ENCODE measurements at regions not wholly inside any gene's neighbourhood (a gene's known extent, or its start where the extent isn't known, plus 50 kb on each side); places are given as distances from the start of the nearest gene placed in this dataset.

DNA sequence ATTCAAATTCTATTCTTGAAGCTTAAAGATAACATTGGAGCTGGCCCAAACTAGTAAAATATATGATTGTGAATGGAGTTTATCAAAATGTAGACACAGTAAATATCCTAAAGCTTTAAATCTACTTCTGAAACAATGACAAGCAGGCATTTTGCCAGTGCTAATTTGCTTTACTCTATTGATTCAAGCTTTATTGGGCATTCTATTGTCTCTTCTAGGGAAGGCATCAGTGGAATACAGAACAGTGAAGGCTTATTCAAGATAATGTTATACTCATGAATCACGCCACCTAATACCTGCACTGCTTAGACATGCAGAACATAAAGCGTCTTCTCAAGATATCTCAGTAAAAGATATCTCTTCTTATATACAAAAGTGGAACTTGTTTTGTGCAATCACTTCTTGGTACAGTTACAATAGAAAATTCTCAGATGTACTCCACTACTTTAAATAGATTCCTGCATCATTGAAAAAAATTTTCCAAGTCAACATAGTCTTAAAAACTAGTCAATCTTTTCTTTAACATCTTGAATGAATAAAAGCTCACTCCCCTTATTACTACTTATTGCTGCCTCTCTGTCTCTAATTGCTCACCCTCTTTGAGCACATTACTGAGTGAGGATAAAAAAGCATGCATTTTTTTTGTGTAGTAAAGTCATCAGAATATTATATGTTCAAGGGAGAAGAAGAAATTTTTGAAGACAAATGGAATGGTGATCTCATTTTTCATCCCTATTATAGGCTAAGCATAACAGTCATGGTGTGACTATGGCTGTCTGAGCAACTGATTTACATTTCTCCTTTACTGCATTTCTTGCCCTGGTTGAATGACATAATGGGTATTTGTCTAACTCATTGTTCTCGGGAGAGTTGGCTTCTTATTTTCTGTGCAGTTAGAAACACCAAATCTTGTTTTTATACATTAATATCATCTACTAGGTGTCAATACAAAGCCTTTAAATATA is 98.0 kb upstream of the E2F7 start:
- Mint-ChIP-seq H3K27ac (no peak overlapping the region), H3K4me3 (no peak overlapping the region), H3K9me3 (peaks cover 0 to 4% of the 10 kb centered on the region in 2 donors), H3K4me1 (no peaks in the 10 kb centered on the region), H3K27me3 (no peaks in the 10 kb centered on the region)
- DNase-seq (no peak), ATAC-seq (no peak)

DNA sequence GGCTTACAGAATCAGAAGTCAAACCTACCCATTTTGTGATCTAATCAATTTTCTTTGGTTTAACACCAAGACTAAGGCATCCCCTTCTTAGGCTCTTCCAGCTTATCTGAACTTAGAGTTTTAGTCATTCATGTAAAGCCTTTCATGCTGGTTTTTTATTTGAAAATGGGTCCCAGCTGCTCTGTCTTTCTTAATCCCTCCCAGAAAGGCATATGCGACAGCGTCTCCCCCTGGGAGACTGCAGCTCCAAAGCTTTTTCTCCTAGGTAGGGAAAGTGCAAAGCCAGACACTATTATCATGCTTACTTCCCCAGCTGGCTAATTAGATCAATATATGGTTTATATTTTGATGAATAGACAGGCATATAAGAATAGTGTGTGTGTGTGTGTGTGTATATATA is 96.6 kb upstream of the E2F7 start:
- no peak overlapping the region for H3K4me3 Mint-ChIP-seq
- H3K4me1 Mint-ChIP-seq: no peaks in the 10 kb centered on the region
- no peak for DNase-seq
- H3K27me3 Mint-ChIP-seq: no peaks in the 10 kb centered on the region
- no peak overlapping the region for H3K27ac Mint-ChIP-seq
- ATAC-seq: no peak
- peaks cover 0 to 4% of the 10 kb centered on the region in 2 donors for H3K9me3 Mint-ChIP-seq

DNA sequence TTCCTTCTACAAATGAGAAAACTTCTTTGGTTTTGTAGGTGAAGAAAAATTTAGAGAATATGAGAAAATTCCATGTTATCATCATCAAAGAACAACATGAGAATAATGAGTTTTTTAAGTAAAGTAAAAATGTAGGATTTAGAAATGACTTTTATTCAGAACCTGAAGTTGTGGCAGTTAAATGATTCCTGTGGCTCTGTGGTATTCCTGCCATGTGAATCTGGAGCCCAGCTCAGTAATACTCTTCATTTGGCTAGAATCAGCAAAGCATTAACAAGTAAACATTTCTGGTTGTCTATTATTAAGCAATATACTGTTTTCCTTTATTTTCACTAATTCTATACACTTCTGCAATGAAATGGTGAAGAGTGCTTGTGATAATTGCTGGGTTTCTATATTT is 95.6 kb upstream of the E2F7 start:
- H3K27me3 Mint-ChIP-seq: no peaks in the 10 kb centered on the region
- DNase-seq (no peak), ATAC-seq (no peak)
- no peak overlapping the region for H3K4me3 Mint-ChIP-seq
- no peak overlapping the region for H3K27ac Mint-ChIP-seq
- H3K4me1 Mint-ChIP-seq: no peaks in the 10 kb centered on the region
- H3K9me3 Mint-ChIP-seq: peaks cover 0 to 4% of the 10 kb centered on the region in 2 donors

DNA sequence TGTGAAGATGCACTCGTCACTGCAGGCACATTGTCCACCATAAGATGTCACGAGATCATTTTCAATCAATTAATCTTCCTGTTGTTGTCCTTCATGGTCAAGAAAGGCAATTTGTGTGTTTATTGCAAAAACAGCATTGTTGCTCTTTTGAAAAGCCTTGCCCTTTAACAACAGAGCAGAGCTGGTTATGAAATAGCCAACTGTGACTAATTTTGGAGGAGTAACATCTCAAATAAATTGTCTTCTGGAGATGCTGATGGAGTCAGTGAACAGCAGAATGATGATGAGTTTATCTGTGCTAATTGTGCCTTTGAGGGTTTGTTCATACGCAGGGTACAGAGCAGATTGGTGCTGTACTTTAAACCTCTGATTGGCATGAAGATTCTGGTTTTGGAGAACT is 88.3 kb upstream of the E2F7 start:
- ATAC-seq (no peak), DNase-seq (no peak)
- Mint-ChIP-seq H3K4me1 (no peaks in the 10 kb centered on the region), H3K27ac (no peak overlapping the region), H3K27me3 (no peaks in the 10 kb centered on the region), H3K9me3 (no peaks in the 10 kb centered on the region), H3K4me3 (no peak overlapping the region)

DNA sequence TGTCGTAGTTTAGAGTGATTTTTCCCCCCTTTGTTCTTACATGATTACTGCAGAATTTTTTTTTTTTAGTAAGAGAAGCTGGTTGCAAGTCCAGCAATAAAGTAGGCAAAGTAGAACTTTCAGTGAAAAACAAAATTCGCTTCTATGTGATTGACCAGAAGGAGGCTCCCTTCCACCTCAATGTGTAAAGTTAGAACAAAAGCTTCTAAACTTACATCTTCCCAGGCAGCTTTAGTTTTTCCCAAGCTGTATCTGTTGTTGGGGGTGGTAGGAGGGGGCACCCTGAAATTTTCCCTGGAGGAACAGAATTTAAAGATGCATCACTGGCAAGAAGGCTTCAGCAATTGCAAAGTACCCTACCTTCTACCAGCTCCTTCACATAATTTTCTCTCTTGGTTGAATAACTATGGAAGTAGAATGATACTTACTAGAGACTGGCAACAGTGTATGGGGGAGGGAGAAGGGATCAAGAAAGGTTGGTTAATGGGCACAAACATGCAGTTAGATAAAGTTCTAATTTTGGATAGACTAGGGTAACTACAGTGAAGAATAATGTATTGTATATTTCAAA is 87.3 kb upstream of the E2F7 start:
- DNase-seq (no peak), ATAC-seq (no peak)
- Mint-ChIP-seq H3K9me3 (no peaks in the 10 kb centered on the region), H3K4me1 (no peaks in the 10 kb centered on the region), H3K27me3 (no peaks in the 10 kb centered on the region), H3K4me3 (no peak overlapping the region), H3K27ac (no peak overlapping the region)

- H3K27ac Mint-ChIP-seq: no peak overlapping the region
- no peaks in the 10 kb centered on the region for H3K9me3 Mint-ChIP-seq
- H3K4me1 Mint-ChIP-seq: no peaks in the 10 kb centered on the region
- no peak for ATAC-seq
- no peak for DNase-seq
- H3K27me3 Mint-ChIP-seq: no peaks in the 10 kb centered on the region
- no peak overlapping the region for H3K4me3 Mint-ChIP-seq
Observed at GRCh38 chr12:77151030-77151429, 85.7 kb upstream of the E2F7 start.

DNA sequence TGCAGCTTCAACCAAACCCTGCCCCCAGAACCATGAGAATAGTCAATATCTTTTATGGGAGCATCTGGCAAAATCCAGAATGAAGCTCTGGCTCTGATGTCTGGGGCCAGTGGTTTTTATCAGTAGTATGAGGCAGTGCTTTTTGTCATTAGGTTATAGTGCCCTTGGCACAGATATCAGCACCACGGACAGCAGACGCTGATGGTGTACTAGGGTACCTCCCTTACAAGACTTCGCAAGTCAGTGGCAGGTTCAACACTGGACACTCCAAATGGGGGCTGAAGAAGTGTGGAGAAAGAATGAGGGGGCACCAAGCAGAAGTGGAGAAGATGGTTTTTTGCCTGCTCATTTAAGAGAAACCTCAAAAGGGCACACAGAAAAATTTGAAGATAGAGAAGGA is 68.2 kb upstream of the E2F7 start:
- H3K4me1 Mint-ChIP-seq: no peaks in the 10 kb centered on the region
- DNase-seq (no peak), ATAC-seq (no peak)
- H3K27me3 Mint-ChIP-seq: no peaks in the 10 kb centered on the region
- H3K4me3 Mint-ChIP-seq: no peak overlapping the region
- H3K9me3 Mint-ChIP-seq: peaks cover 4 to 7% of the 10 kb centered on the region in 2 donors
- no peak overlapping the region for H3K27ac Mint-ChIP-seq

DNA sequence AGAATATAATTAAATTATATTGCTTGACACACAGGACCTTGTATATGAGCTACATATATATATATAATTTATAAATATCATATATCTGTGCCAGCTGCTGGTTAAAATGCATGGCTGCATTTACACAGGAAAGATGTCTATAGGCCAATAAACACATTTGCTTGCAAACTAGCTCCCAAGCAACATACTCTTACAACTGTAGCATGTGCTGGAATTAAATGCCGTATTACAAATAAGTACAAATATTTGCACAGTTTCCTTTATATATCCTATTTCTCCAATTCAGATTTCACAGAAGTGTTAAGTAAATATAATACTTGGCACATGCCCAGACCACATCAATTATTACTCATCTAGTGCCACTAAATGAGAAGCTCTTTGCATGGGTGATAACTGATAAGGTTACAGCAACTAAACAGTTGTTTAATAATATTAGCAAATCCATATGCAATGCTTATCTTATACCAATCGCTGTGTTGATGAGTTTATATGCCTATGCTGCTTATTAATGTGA is 66.7 kb upstream of the E2F7 start:
- H3K4me3 Mint-ChIP-seq: no peak overlapping the region
- no peak overlapping the region for H3K27ac Mint-ChIP-seq
- no peaks in the 10 kb centered on the region for H3K4me1 Mint-ChIP-seq
- ATAC-seq: no peak
- no peak for DNase-seq
- H3K9me3 Mint-ChIP-seq: peaks cover 4 to 7% of the 10 kb centered on the region in 2 donors
- no peaks in the 10 kb centered on the region for H3K27me3 Mint-ChIP-seq

- H3K9me3 Mint-ChIP-seq: peaks cover 4 to 7% of the 10 kb centered on the region in 2 donors
- no peaks in the 10 kb centered on the region for H3K27me3 Mint-ChIP-seq
- no peak overlapping the region for H3K27ac Mint-ChIP-seq
- H3K4me1 Mint-ChIP-seq: no peaks in the 10 kb centered on the region
- ATAC-seq: no peak
- no peak for DNase-seq
- H3K4me3 Mint-ChIP-seq: no peak overlapping the region
Observed at GRCh38 chr12:77130193-77130592, 64.8 kb upstream of the E2F7 start.

- no peaks in the 10 kb centered on the region for H3K4me1 Mint-ChIP-seq
- no peaks in the 10 kb centered on the region for H3K27me3 Mint-ChIP-seq
- H3K4me3 Mint-ChIP-seq: no peak overlapping the region
- no peak for DNase-seq
- peaks cover 0 to 4% of the 10 kb centered on the region in 2 donors for H3K9me3 Mint-ChIP-seq
- no peak for ATAC-seq
- H3K27ac Mint-ChIP-seq: no peak overlapping the region
Observed at GRCh38 chr12:77124767-77125166, 59.4 kb upstream of the E2F7 start.

DNA sequence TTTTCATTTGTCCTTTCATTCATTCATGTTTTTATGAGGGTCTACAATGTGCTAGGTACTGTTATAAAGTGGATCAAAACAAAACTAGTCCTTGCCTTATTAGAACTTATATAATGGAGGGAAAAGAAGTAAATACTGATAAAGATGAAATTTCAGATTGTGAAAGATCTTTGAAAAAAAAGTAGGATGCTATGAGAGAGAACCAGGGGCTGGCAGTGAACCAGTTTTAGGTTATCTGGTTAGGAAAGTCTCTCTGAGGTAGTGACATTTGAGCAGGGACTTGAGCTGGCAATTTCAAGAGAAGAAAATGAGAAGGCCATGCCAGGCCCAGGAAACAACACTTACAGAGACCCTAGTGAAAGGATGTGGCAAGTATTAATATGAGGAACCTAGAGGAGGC is 57.3 kb upstream of the E2F7 start:
- DNase-seq: no peak
- no peak for ATAC-seq
- no peak overlapping the region for H3K4me3 Mint-ChIP-seq
- peaks cover 0 to 4% of the 10 kb centered on the region in 2 donors for H3K9me3 Mint-ChIP-seq
- H3K4me1 Mint-ChIP-seq: no peaks in the 10 kb centered on the region
- no peak overlapping the region for H3K27ac Mint-ChIP-seq
- H3K27me3 Mint-ChIP-seq: no peaks in the 10 kb centered on the region

DNA sequence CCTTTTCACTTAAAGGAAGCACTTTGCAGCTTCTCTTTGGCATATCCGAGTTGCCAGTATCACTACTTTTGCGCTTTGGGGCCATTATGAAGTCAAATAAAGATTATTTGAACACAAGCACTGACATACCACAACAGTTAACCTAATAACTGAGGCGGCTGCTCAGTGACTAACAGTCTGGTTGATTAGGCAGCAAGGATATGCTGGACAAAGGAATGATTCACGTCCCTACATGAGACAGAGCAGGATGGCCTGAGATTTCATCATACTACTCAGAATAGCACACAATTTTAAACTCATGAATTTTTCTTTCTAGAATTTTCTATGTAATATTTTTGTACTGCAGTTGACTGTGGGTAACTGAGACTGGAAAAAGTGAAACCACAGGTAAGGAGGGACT is 56.9 kb upstream of the E2F7 start:
- Mint-ChIP-seq H3K27me3 (no peaks in the 10 kb centered on the region), H3K27ac (no peak overlapping the region), H3K9me3 (peaks cover 0 to 4% of the 10 kb centered on the region in 2 donors), H3K4me1 (no peaks in the 10 kb centered on the region), H3K4me3 (no peak overlapping the region)
- ATAC-seq: no peak
- no peak for DNase-seq

- no peak for ATAC-seq
- Mint-ChIP-seq H3K9me3 (peaks cover 0 to 4% of the 10 kb centered on the region in 2 donors), H3K4me1 (no peaks in the 10 kb centered on the region), H3K27ac (no peak overlapping the region), H3K27me3 (no peaks in the 10 kb centered on the region), H3K4me3 (no peak overlapping the region)
- DNase-seq: no peak
Observed at GRCh38 chr12:77120156-77121085, 55.1 kb upstream of the E2F7 start.

DNA sequence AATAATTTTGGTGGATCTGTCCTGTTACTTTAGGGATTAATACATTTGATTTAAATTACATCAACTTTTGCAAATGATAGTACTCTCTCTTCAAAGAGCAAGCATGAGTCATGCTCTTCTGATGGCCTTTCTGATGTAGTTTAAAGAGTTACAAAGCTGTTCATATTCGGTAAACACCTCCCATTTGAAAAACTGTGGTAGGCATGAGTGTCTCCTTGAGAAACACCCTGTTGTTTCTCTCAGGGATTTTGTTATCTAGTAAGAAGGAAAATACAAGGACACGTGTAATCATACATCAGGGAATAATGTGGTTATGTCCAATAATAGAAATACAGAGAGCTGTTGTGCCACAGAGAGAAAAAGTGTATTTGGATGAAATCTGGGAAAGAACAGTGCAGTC is 53.3 kb upstream of the E2F7 start:
- ATAC-seq (no peak), DNase-seq (no peak)
- Mint-ChIP-seq H3K27ac (no peak overlapping the region), H3K9me3 (no peaks in the 10 kb centered on the region), H3K4me1 (no peaks in the 10 kb centered on the region), H3K4me3 (no peak overlapping the region), H3K27me3 (no peaks in the 10 kb centered on the region)

DNA sequence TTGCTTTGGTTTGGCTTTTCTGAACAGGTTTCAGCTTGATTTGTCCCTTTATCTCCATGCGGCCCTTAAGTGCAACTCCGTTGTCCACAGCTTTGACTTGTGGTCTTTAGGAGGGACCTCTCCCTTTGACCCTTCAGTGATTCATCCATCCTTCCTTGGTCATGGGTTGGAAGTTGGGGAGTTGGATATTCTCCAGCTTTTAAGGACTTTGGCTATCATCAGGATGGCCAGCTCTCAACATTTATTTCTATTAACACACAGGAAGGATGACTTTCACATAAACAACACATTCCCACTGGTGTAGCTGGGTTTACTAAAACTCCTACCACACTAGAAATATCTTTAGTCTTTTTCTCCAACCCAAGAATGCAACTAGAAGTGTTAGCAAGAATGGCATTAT is 50.9 kb upstream of the E2F7 start:
- Mint-ChIP-seq H3K4me3 (no peak overlapping the region), H3K4me1 (no peaks in the 10 kb centered on the region), H3K27ac (no peak overlapping the region), H3K9me3 (peaks cover 5 to 6% of the 10 kb centered on the region in 2 donors), H3K27me3 (no peaks in the 10 kb centered on the region)
- ATAC-seq: no peak
- DNase-seq: no peak

Measured in stimulated activated naive CD8-positive, alpha-beta T cell treated with anti-CD3 and anti-CD28 coated beads, Interleukin-15, amount 100 ng/mL, for 72 hours (primary cell).